ENCODE measurements at regions not wholly inside any gene's neighbourhood (a gene's known extent, or its start where the extent isn't known, plus 50 kb on each side); places are given as distances from the start of the nearest gene placed in this dataset.

- DNase-seq = no peak
These were observed 161.6 kb upstream of the PCBD1 start for GRCh38 chr10:71049994-71050393.

GRCh38 chr10:71052076-71052660 lies 160.2 kb upstream of the UNC5B start:
- no peak for DNase-seq

GRCh38 chr10:71052708-71053107 lies 159.7 kb upstream of the UNC5B start:
- no peak for DNase-seq

GRCh38 chr10:71053169-71053895 lies 159.0 kb upstream of the UNC5B start:
- no peak for DNase-seq

- no peak for DNase-seq
These were observed 154.1 kb upstream of the UNC5B start for GRCh38 chr10:71058308-71058707.

GRCh38 chr10:71059054-71059818 lies 153.1 kb upstream of the UNC5B start:
- no peak for DNase-seq

GRCh38 chr10:71059943-71060342 lies 152.4 kb upstream of the UNC5B start:
- DNase-seq = no peak

GRCh38 chr10:71060476-71061426 lies 151.6 kb upstream of the UNC5B start:
- DNase-seq = no peak

GRCh38 chr10:71061472-71061871 lies 150.9 kb upstream of the UNC5B start:
- DNase-seq = no peak

- no peak for DNase-seq
These were observed 150.2 kb upstream of the UNC5B start for GRCh38 chr10:71062156-71062555.

GRCh38 chr10:71063401-71063800 lies 149.0 kb upstream of the UNC5B start:
- DNase-seq = no peak

- no peak for DNase-seq
These were observed 147.8 kb upstream of the UNC5B start for GRCh38 chr10:71064413-71065118.

- DNase-seq = no peak
These were observed 146.7 kb upstream of the UNC5B start for GRCh38 chr10:71065659-71066058.

GRCh38 chr10:71066600-71066999 lies 145.8 kb upstream of the UNC5B start:
- DNase-seq = no peak

- no peak for DNase-seq
These were observed 145.2 kb upstream of the UNC5B start for GRCh38 chr10:71067098-71067740.

GRCh38 chr10:71068861-71069271 lies 143.5 kb upstream of the UNC5B start:
- DNase-seq = no peak

- DNase-seq = no peak
These were observed 142.3 kb upstream of the UNC5B start for GRCh38 chr10:71069909-71070666.

GRCh38 chr10:71070741-71071140 lies 141.6 kb upstream of the UNC5B start:
- no peak for DNase-seq

- DNase-seq = no peak
These were observed 140.1 kb upstream of the UNC5B start for GRCh38 chr10:71072131-71072822.

- DNase-seq = no peak
These were observed 139.6 kb upstream of the UNC5B start for GRCh38 chr10:71072823-71073210.
